GM18951 (cell line): ENCODE measurements at regions not wholly inside any gene's neighbourhood (a gene's known extent, or its start where the extent isn't known, plus 50 kb on each side); places are given as distances from the start of the nearest gene placed in this dataset.

Source experiments
- POLR2A ChIP-seq: IDR thresholded peaks from 4 replicates; pipeline ENCODE4 v1.6.1; 2011; ENCODE audit warnings: mild to moderate bottlenecking; ENCODE audit not compliant: insufficient read length, insufficient read depth; ENCODE audit errors: extremely low read depth
- in situ Hi-C: fragments of 300-500 bp; cut with MboI; formaldehyde crosslinking; loops from one replicate; pipeline ENCODE4 v1.12.0; 2022; ENCODE audit warnings: low sequenced_read_pairs, mixed read lengths, inconsistent platforms; ENCODE audit not compliant: unreplicated experiment

DNA sequence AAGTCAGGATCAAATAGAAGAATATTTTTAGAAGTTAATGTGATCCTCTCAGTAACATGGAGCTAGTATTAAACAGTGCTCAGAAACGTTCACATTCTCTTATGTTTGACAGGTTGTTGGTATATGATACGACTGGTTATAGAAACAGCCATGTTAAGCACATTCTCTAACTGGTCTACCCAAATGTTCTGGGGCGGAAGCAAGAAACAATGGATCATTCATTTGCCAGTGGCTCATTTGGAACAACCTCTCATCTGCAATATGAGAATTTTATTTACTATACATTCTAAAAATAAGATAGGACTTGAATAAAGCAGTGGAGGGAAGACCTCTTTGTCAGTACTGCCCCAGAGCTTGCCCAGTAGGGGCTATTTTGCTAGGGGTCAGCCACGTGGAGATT, 167.1 kb upstream of the FAM98A start:
- in situ Hi-C loops = no loop called here
- no peak for TF ChIP-seq POLR2A

DNA sequence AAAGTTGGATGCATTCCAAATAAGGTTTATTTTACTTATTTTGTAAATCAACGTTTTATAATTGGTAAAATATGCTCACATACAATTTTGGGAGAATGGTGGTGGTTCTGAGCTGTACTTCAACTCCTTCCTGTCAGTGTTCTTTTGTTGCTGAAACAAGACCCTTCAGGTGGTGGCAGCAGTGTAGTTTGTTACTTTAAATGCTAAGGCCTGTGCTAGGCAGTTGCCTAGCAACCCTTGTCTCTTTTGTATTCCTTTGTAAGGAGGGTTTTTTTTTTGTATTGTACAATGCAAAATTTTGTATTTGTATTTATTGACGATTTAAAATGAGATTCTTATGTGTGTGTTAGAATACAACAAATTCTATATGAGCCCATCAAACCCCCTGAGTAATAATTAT, 166.0 kb upstream of the FAM98A start:
- in situ Hi-C loops = no loop called here
- no peak for TF ChIP-seq POLR2A

DNA sequence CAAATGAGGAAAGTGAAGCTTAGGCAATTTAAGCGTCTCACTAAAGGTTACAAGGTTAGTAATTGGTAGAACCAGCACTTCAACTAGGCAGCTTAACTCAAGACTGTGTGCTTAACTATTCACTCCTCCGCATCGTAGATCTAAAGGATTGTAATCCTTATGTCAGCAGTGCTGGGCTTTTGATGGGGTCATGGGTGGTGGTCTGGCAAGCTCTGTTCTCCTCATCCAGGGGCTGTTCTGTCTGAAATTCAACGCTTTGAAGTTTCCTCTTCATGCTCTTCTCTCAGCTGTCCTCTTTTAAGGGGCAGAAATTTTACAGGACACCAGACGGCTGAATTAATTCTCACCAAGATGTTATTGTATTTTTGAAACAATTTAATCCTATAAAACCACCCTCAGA, 165.5 kb upstream of the FAM98A start:
- in situ Hi-C loops = no loop called here
- no peak for TF ChIP-seq POLR2A

DNA sequence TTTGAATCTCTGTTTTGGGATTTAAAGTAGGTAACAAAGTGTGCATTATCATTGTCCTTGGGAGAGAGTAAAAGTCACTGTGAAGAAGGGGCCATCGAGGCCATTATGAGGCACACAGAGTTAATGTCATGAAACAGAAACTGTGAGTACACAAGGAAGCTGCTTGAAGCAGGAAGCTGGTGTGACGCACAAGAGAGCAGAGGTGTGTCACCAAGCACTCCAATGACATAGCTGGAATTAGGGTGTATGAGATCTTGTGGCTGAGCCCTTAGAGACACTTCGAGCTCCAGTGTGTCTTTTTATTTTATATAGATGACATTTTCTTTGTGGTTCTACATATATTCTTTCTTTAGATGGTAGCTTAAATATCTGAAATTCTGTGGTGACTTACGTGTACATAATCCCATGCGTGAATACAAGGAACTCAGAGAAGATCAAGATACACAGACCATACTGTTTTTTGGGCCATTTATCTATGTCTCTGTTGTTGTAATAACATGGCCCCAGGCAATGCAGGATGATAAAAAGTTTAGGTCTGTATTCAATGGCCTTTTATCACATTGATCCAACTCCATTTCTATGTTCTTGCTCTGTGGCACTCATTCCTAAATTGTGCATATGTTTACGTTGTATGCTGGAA, 164.7 kb upstream of the FAM98A start:
- in situ Hi-C loops = no loop called here
- TF ChIP-seq POLR2A = no peak

DNA sequence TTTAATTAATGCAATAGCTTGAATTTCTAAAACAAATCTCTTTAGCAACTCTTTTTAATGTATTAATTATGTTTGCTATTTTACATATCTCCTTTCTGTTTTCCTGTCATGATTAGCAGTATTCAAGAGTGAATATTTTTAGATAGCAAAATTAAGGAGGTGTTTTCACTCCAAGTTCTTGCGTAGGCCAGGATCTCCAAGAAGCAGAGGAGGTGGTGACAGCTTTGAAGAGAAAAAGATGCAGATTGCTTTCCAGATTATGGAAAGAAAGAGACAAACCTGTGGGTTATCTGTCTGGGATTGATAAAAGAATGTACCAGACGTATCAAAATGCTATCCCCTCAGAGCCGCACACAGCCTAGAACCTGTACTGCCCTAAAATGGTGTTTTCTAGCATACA, 163.5 kb upstream of the FAM98A start:
- in situ Hi-C loops = no loop called here
- TF ChIP-seq POLR2A = no peak

DNA sequence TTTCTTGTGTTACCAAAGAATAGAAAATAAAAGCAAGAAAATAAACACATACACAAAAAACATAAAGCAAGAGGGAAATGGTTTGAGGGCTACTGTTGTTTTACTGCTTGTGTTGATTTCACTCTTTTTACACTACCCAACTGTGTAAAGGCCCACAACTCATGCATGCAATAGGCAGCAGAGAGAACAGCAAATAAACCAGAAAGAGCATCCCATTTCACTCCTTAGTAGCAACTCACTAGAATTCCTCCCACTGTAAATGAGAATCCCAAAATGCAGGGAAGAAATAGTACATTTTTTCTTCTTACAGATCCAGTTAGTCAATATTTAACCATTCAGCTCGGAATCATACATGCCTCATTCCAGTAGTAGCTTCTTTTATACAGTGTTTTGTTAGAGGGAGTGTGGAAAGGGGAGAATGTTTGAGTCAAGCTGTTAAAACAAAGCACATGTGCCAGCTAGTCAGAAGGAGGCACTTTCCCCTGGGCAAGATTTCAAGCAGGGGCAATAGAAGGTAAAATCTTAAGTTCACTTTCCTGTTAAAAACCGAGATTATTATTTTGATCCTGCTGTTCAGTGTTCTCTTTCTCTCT, 147.2 kb upstream of the FAM98A start:
- in situ Hi-C loops = no loop called here
- no peak for TF ChIP-seq POLR2A

DNA sequence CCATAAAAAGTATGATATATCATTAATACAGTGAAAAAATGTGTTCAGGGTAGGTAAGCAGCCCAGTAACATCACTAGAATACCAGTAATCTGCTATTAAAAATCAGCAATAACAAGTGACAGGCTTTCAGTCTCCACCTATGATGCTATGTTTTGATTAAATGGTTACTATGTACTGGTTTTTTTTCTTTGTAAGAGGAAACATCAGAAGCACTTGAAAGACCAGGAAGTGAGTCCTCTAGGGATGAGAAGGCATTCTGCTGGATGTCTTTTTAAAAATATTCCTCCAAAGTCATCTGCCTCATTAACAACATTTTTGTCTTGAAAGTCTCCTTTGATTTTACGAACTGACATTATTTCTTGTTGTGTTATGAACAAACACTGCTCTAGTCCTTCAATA, 136.0 kb upstream of the FAM98A start:
- TF ChIP-seq POLR2A = no peak
- in situ Hi-C loops = no loop called here

DNA sequence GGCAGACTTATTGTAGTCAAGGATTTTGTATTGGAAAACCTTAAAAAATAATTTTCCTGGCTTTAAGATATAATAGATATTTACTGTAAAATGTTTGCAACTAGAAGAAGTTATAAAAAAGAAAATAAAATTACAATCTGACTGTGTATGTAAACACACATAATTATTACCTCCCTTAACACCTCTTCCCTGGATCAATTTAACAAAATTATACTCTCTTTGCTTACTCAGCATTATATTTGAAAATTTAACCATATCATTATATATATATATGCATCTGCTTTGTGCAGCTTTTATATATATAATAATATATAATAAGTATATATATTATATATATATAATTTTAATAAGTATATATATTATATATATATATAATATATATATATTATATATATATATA, 131.7 kb upstream of the FAM98A start:
- in situ Hi-C loops = no loop called here
- TF ChIP-seq POLR2A = no peak

DNA sequence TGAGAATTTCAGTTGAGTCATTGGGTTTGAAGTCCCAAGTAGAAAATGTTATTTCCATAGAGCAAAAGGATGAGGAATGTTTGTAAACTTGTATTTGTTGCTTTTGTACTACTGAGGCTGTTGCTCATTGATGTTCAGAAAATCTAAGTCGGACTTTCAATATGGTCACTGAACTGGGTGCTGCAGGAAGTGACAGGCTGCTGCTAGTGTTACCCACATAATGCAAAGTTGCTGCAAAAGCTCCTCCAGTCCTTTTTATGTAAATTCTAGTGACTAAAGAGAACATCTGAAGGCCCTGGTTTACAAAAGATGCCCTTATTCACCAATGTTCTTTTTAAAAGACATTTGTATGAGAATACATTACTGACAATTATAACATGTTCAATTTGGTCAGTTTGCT, 131.1 kb upstream of the FAM98A start:
- in situ Hi-C loops = no loop called here
- no peak for TF ChIP-seq POLR2A

DNA sequence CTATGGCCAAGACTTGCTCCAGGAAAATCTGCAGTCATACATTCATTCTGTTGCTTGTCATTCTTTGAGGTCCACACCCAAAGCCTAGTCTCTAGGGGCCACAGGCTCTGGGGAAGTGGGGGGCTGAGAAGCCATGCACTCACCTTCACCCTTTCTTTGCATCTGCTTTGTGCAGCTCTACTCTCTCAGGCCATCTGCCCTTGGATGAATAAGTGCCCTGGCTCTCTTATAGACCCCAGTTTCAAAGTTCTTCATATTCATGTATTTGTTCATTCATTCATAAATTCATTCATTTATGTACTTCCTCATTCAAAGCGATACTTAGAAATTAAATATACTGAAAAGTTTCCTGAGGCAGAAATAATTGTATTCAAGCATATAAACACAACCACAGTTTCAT, 130.3 kb upstream of the FAM98A start:
- TF ChIP-seq POLR2A = no peak
- in situ Hi-C loops = no loop called here

DNA sequence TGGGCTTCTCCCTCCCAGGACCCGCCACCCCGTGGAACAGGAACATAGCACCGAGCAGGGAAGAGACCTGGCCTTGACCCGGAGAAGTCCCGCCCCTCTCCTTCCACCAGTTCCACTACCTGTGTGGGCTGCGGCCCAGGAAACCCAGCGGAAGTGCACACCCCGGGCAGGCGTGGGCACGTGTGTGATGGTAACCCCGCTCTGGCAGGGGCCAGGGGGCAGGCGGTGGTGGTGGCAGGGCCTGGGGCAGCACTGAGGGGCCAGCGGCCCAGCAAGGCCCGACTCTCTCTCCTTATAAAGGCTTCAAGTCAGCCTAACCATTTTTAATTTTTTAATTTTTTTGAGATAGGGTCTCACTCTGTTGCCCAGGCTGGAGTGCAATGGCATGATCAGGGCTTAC, 129.0 kb upstream of the FAM98A start:
- in situ Hi-C loops = no loop called here

DNA sequence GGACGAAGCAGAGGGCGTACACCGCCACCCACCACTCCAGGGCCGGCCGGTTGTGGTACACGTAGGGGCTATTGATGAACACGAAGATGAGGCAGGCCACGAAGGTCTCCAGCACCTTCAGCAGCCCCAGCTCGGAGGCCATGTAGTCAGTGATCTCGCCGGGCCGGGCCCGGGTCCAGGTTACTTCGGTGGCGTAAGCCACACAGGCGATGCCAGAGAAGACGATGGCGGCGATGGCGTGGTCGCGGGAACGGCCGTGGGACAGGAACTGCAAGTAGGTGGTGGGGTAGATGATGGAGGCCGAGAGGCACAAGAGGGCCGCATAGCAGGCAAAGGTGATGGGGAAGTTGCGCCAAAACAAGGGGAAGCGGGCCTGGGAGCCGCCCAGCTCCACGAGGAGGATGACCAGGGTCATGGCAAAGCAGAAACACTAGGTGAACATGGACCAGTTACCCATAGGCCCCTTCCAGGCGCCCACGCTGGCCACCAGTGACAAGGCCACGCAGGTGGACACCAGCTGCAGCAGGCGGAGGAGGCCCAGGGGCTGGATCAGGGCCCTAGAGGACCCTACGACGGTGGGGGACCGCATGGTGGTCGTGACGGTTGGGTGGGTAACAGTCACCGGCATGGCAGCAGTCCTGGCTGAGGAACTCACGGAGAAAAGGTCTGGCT, 128.4 kb upstream of the FAM98A start:
- in situ Hi-C loops = no loop called here
- no peak for TF ChIP-seq POLR2A

More for the DNA sequence above, 129.0 kb upstream of the FAM98A start:
- TF ChIP-seq POLR2A = no peak

DNA sequence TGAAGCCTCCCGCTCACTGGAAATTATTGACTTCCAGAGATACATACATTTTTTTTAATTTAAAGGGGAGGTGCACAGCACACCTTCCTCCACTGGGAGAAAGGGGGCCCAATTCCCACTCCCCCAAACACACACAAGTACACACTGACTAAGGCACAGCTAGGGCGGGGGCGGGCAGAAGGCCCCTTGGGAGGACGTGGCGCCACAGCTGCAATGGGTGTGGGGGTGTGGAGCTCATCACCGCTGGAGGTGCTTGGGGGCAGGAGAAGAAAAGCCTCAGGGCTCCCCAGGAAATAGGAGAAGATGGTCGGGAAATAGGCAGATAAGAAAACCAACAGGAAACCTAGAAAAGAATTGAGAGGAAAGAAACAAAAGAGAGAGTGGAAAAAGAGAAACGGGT, 127.3 kb upstream of the FAM98A start:
- TF ChIP-seq POLR2A = no peak
- in situ Hi-C loops = no loop called here

DNA sequence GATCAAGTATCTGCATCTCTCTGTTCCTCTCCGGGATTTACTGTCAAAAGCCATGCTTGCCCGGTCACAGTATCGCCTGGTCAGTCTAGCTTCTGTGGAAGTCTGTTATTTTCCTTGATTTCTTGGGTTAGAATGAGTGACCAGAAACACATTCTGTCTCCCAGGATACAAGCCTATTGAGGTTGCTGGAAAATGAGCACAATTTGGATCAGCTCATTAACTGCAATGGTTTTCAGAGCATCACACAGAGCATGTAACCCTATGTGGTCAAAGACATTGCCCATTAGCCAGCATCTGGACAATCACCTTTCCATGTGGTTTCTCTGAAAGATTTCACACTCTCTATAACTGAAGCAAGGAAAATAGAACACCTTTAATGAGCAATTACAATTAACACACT, 124.2 kb upstream of the FAM98A start:
- in situ Hi-C loops = no loop called here
- no peak for TF ChIP-seq POLR2A
